GM10248 (cell line): ENCODE measurements at regions not wholly inside any gene's neighbourhood (a gene's known extent, or its start where the extent isn't known, plus 50 kb on each side); places are given as distances from the start of the nearest gene placed in this dataset.

Experiments used
- CTCF ChIA-PET: fragments of 300-600 bp; sonication (Branson Sonifier 250); formaldehyde crosslinking; extraction: SDS; loops from one replicate; lab custom pipeline; 2021; ENCODE audit warnings: antibody characterized with exemption; lab: Yijun Ruan, JAX
- POLR2A ChIA-PET: fragments of 350-650 bp; sonication (Branson Sonifier 250); formaldehyde crosslinking; extraction: SDS; loops from one replicate; lab custom pipeline; 2020; ENCODE audit warnings: antibody characterized with exemption; lab: Yijun Ruan, JAX
- DNase-seq: peaks from one replicate; pipeline ENCODE4 v3.0.0; 2012; ENCODE audit errors: extremely low spot score
- TF ChIP-seq, protein P1 (sequence below): IDR thresholded peaks from 2 replicates; pipeline ENCODE4 v1.5.1; 2012; ENCODE audit warnings: mild to moderate bottlenecking, low read depth; ENCODE audit errors: extremely low read depth, missing control alignments, control extremely low read depth

DNA sequence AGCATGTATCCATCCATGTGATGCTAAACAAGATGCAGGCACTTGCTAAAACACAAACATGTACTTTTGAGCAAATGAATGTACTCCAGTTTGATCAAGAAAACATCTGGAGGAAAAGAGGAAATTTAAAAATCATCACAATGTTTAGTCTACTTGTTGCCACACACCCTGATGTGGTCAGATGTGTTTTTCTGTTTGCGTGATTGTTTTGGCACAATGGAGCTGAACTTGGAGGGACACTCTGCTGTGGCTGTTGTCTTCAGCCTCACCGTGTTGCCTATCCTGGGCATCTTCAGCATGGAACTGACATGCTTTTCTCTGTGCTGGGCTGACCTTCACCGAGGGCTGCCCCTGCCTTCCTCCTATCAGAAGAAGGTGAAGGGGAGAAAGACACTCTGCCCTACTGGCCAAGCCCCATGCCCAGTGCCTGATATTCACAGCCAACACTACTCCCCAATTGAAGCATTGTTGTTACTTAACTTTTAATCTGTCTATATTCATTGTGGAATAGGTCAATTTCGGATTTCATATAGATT, 268.3 kb upstream of the IGFBP3 start:
- ChIA-PET POLR2A (no interaction called here), CTCF (interaction anchor here (1.9 kb wide), 1 partner anchor 21 kb away, joined by 4 read pairs; no protein-coding TSS in a partner anchor)
- no peak for DNase-seq
- TF ChIP-seq, protein P1, sequence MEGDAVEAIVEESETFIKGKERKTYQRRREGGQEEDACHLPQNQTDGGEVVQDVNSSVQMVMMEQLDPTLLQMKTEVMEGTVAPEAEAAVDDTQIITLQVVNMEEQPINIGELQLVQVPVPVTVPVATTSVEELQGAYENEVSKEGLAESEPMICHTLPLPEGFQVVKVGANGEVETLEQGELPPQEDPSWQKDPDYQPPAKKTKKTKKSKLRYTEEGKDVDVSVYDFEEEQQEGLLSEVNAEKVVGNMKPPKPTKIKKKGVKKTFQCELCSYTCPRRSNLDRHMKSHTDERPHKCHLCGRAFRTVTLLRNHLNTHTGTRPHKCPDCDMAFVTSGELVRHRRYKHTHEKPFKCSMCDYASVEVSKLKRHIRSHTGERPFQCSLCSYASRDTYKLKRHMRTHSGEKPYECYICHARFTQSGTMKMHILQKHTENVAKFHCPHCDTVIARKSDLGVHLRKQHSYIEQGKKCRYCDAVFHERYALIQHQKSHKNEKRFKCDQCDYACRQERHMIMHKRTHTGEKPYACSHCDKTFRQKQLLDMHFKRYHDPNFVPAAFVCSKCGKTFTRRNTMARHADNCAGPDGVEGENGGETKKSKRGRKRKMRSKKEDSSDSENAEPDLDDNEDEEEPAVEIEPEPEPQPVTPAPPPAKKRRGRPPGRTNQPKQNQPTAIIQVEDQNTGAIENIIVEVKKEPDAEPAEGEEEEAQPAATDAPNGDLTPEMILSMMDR, result no peak

DNA sequence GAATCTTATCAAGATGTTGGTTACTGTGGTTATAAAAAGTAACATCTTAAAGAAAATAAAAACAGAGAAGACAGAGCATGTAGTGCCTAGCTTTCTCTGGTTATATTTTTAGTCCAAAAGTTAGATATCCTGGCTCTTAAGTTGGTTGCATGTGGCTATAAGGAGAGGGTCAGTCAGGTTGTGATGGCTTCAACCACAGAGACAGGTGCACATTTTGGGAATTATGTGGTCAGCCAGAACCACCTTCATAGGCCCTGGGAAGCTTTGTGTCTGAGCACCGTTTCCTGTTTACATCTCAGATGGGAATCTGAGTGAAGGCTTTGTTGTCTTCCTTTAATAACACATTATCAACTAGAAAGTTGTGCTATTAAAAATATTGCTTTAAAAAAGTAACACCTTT, 265.1 kb upstream of the IGFBP3 start:
- ChIA-PET POLR2A (no interaction called here), CTCF (no interaction called here)
- DNase-seq, result no peak
- TF ChIP-seq, protein P1, result no peak

DNA sequence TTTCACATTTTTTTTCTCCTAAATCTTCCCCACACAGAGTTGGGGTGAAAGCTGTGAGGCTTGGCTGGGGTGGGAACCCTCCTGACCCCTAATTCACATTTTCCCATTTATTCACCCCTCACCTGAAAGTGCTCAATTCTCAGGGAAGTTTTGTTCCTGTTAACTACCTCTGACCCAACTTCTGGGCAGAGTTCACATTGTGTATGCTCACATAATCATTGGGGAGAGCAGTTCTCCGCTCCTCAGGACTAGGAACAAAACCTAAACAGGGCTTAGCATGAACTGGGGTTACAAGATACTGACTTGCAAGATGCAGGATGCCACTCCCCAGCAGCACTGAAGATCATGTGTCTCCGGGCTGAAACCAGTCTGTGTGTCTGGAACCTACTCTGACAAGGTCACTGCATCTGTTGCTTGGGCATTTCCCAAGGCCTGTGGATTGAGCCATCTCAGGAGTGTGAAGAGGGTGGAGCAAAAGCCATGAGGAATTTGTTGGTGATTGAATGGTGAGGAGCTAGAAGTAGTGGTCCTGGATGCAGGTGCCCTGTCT, 258.1 kb upstream of the IGFBP3 start:
- ChIA-PET POLR2A (no interaction called here), CTCF (interaction anchor here (0.7 kb wide), 1 partner anchor 8 kb away, joined by 3 read pairs; no protein-coding TSS in a partner anchor)
- no peak for DNase-seq
- TF ChIP-seq, protein P1, result no peak

DNA sequence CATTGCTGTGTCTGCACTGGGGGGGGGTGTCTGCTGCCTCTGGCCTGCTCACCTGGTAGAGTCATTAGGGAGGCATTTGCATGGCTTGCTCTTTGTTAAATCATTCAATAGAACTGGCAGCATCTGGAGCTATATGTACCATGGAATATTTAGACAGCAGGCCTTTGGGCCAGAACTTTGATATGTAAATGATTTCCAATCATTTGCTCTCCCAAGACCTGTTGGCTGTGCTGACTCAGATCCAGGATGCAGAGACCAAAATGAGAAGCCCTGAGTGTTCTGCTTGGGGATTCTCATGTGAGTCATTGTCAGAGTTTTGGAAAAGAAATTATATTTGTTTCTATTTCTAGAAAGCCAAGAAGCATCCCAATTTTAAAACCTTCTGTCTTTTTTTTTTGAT, 257.6 kb upstream of the IGFBP3 start:
- no peak for DNase-seq
- CTCF ChIA-PET, result no interaction called here
- TF ChIP-seq, protein P1, result no peak
- POLR2A ChIA-PET, result no interaction called here

DNA sequence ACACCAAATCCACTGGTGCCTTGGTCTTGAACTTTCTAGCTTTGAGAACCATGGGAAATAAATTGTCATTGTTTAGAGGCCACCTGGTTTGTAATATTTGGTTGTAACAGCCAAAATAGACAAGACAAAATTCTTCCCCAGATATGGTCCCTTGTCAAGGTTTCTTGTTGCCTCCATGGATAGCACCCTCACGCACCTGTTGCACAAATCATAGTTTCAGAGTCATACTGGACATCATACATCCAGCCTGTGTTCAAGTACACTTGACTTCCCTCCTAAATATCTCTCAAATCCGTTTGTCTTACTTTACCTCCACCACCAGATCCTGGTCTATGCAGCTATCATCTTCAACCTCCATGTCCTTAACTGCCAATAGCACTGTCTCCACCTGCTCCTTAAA, 256.7 kb upstream of the IGFBP3 start:
- ChIA-PET CTCF (no interaction called here), POLR2A (no interaction called here)
- TF ChIP-seq, protein P1, result no peak
- DNase-seq, result no peak

DNA sequence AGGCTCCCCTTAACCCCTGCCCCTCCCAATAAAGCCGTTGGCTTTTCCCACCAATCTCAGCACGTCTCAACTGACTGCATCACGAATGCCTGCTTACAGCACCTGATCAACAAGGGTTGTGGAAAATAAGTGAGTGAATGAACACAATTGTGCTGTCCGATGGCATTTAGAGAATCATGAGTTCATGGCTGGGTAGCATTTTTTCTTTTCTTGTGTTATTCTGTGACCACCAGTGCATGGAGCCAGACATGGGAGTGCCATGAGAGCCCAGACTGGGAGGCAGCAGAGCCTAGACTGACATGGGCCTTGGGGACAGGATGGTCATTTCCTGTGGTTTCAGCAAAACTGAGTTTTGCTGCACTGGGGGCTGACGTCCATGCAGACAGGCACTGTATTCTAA, 254.1 kb upstream of the IGFBP3 start:
- ChIA-PET CTCF (no interaction called here), POLR2A (no interaction called here)
- DNase-seq, result no peak
- TF ChIP-seq, protein P1, result no peak
